GM18870 (cell line): ENCODE measurements at regions not wholly inside any gene's neighbourhood (a gene's known extent, or its start where the extent isn't known, plus 50 kb on each side); places are given as distances from the start of the nearest gene placed in this dataset.

Experiments
- ATAC-seq: cut with Tn5 transposase; IDR thresholded peaks from one replicate; pipeline ENCODE4 v1.9.1; 2021; ENCODE audit warnings: moderate library complexity; ENCODE audit not compliant: unreplicated experiment

- no peak for ATAC-seq
Measured at GRCh38 chr5:174189654-174190541, 144.4 kb downstream of the NSG2 start.

- no peak for ATAC-seq
Measured at GRCh38 chr5:174191076-174191475, 145.6 kb downstream of the NSG2 start.

GRCh38 chr5:174191850-174192655 lies 146.5 kb downstream of the NSG2 start:
- ATAC-seq: no peak

- no peak for ATAC-seq
Measured at GRCh38 chr5:174192901-174193300, 147.4 kb downstream of the NSG2 start.

- ATAC-seq: no peak
Measured at GRCh38 chr5:174195517-174195916, 150.0 kb downstream of the NSG2 start.

- no peak for ATAC-seq
Measured at GRCh38 chr5:174197929-174198328, 152.4 kb downstream of the NSG2 start.

- ATAC-seq: no peak
Measured at GRCh38 chr5:174198541-174198940, 153.0 kb downstream of the NSG2 start.

GRCh38 chr5:174202996-174203395 lies 157.5 kb downstream of the NSG2 start:
- no peak for ATAC-seq

- no peak for ATAC-seq
Measured at GRCh38 chr5:174204535-174205313, 159.2 kb downstream of the NSG2 start.

- no peak for ATAC-seq
Measured at GRCh38 chr5:174205939-174206338, 160.4 kb downstream of the NSG2 start.

- ATAC-seq: no peak
Measured at GRCh38 chr5:174210596-174211276, 165.2 kb downstream of the NSG2 start.

- no peak for ATAC-seq
Measured at GRCh38 chr5:174211277-174211626, 165.7 kb downstream of the NSG2 start.

GRCh38 chr5:174217527-174217926 lies 172.0 kb downstream of the NSG2 start:
- ATAC-seq: no peak

GRCh38 chr5:174218162-174218561 lies 172.7 kb downstream of the NSG2 start:
- ATAC-seq: no peak

- no peak for ATAC-seq
Measured at GRCh38 chr5:174220417-174220816, 174.9 kb downstream of the NSG2 start.

- ATAC-seq: no peak
Measured at GRCh38 chr5:174221436-174221835, 175.9 kb downstream of the NSG2 start.

- no peak for ATAC-seq
Measured at GRCh38 chr5:174221946-174222345, 176.4 kb downstream of the NSG2 start.

- ATAC-seq: no peak
Measured at GRCh38 chr5:174222891-174223290, 177.4 kb downstream of the NSG2 start.

- ATAC-seq: no peak
Measured at GRCh38 chr5:174223355-174223754, 177.8 kb downstream of the NSG2 start.

- ATAC-seq: no peak
Measured at GRCh38 chr5:174229068-174229467, 183.6 kb downstream of the NSG2 start.
